WTC11 (cell line): ENCODE measurements at regions not wholly inside any gene's neighbourhood (a gene's known extent, or its start where the extent isn't known, plus 50 kb on each side); places are given as distances from the start of the nearest gene placed in this dataset.

Source experiments
- ATAC-seq: fragments of 200-7000 bp; cut with Tn5 transposase; 2 replicates; pipeline ENCODE4 v1.10.0; 2021; ENCODE audit warnings: mild to moderate bottlenecking, moderate library complexity
- CTCF ChIA-PET: fragments of 300-600 bp; sonication (Branson Sonifier 250); formaldehyde crosslinking; loops from one replicate; lab custom pipeline; 2021; ENCODE audit warnings: antibody characterized with exemption; lab: Charles Lee
- POLR2A ChIA-PET: fragments of 350-600 bp; sonication (Branson Sonifier 250); formaldehyde crosslinking; loops from one replicate; lab custom pipeline; 2021; ENCODE audit warnings: antibody characterized with exemption; lab: Charles Lee
- DNase-seq: peaks from one replicate; pipeline ENCODE4 v3.0.0; 2021; ENCODE audit warnings: low spot score
- H3K27ac Mint-ChIP-seq: 2 replicates; pipeline ENCODE4 v1.8.0; 2021; ENCODE audit warnings: mixed read lengths
- H3K27me3 Mint-ChIP-seq: 2 replicates; pipeline ENCODE4 v1.8.0; 2021; ENCODE audit warnings: low read depth, mild to moderate bottlenecking, moderate library complexity, mixed read lengths
- H3K36me3 Mint-ChIP-seq: 2 replicates; pipeline ENCODE4 v1.8.0; 2021; ENCODE audit warnings: mixed read lengths
- H3K4me1 Mint-ChIP-seq: 2 replicates; pipeline ENCODE4 v1.8.0; 2022; ENCODE audit warnings: mixed read lengths
- H3K4me3 Mint-ChIP-seq: 2 replicates; pipeline ENCODE4 v1.8.0; 2021; ENCODE audit warnings: mild to moderate bottlenecking, moderate library complexity, mixed read lengths
- H3K9me3 Mint-ChIP-seq: 2 replicates; pipeline ENCODE4 v1.8.0; 2021; ENCODE audit warnings: mixed read lengths
- AFF4 ChIP-seq: sonication (generic); formaldehyde crosslinking; IDR thresholded peaks from 2 replicates; pipeline ENCODE4 v1.8.1; 2023; ENCODE audit warnings: mild to moderate bottlenecking, missing genetic modification reagents, borderline replicate concordance
- ATF6 ChIP-seq: sonication (generic); formaldehyde crosslinking; IDR thresholded peaks from 2 replicates; pipeline ENCODE4 v1.8.1; 2023; ENCODE audit warnings: mild to moderate bottlenecking, missing genetic modification reagents
- CTCF ChIP-seq: fragments of 200-600 bp; IDR thresholded peaks from 2 replicates; pipeline ENCODE4 v1.8.0; 2022; ENCODE audit warnings: antibody characterized with exemption
- MLX ChIP-seq: sonication (generic); formaldehyde crosslinking; IDR thresholded peaks from 2 replicates; pipeline ENCODE4 v1.8.1; 2023; ENCODE audit warnings: mild to moderate bottlenecking, missing genetic modification reagents, moderate library complexity
- NFATC4 ChIP-seq: fragments of 250-450 bp; sonication (Bioruptor Pico); IDR thresholded peaks from 2 replicates; pipeline ENCODE4 v1.9.0; 2021; ENCODE audit warnings: mild to moderate bottlenecking
- SOX15 ChIP-seq: fragments of 250-450 bp; sonication (Bioruptor Pico); IDR thresholded peaks from 2 replicates; pipeline ENCODE4 v1.9.0; 2021; ENCODE audit warnings: mild to moderate bottlenecking
- TF ChIP-seq, protein P1 (sequence below): sonication (generic); formaldehyde crosslinking; IDR thresholded peaks from 2 replicates; pipeline ENCODE4 v1.8.1; 2023; ENCODE audit warnings: mild to moderate bottlenecking, missing genetic modification reagents
- TF ChIP-seq, protein P2 (sequence below): fragments of 250-450 bp; sonication (Bioruptor Pico); IDR thresholded peaks from 2 replicates; pipeline ENCODE4 v1.9.0; 2021; ENCODE audit warnings: mild to moderate bottlenecking
- TF ChIP-seq, protein P3 (sequence below): fragments of 250-450 bp; sonication (Bioruptor Pico); conservative IDR thresholded peaks from 2 replicates; pipeline ENCODE4 v1.9.0; 2021; ENCODE audit warnings: mild to moderate bottlenecking

GRCh38 chr2:16200554-16201193 is 260.3 kb downstream of the MYCN start:
- CTCF ChIA-PET = interaction anchor here (1.4 kb wide), 1 partner anchor 403 kb away, joined by 3 read pairs; no protein-coding TSS in a partner anchor
- Mint-ChIP-seq H3K27me3 (no peaks in the 10 kb centered on the region; the same call in 1 of the 2 replicates), H3K36me3 (no peaks in the 10 kb centered on the region), H3K9me3 (no peaks in the 10 kb centered on the region), H3K4me1 (peaks cover 18% of the 10 kb centered on the region), H3K4me3 (no peak overlapping the region), H3K27ac (no peak overlapping the region)
- ATAC-seq = no peak
- no peak for TF ChIP-seq MLX
- TF ChIP-seq SOX15 (CRISPR knock-in tag) = no peak
- no peak for TF ChIP-seq CTCF
- no peak for TF ChIP-seq ATF6
- TF ChIP-seq, protein P1, sequence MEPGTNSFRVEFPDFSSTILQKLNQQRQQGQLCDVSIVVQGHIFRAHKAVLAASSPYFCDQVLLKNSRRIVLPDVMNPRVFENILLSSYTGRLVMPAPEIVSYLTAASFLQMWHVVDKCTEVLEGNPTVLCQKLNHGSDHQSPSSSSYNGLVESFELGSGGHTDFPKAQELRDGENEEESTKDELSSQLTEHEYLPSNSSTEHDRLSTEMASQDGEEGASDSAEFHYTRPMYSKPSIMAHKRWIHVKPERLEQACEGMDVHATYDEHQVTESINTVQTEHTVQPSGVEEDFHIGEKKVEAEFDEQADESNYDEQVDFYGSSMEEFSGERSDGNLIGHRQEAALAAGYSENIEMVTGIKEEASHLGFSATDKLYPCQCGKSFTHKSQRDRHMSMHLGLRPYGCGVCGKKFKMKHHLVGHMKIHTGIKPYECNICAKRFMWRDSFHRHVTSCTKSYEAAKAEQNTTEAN = no peak
- TF ChIP-seq NFATC4 (CRISPR knock-in tag) = no peak
- TF ChIP-seq, protein P2, sequence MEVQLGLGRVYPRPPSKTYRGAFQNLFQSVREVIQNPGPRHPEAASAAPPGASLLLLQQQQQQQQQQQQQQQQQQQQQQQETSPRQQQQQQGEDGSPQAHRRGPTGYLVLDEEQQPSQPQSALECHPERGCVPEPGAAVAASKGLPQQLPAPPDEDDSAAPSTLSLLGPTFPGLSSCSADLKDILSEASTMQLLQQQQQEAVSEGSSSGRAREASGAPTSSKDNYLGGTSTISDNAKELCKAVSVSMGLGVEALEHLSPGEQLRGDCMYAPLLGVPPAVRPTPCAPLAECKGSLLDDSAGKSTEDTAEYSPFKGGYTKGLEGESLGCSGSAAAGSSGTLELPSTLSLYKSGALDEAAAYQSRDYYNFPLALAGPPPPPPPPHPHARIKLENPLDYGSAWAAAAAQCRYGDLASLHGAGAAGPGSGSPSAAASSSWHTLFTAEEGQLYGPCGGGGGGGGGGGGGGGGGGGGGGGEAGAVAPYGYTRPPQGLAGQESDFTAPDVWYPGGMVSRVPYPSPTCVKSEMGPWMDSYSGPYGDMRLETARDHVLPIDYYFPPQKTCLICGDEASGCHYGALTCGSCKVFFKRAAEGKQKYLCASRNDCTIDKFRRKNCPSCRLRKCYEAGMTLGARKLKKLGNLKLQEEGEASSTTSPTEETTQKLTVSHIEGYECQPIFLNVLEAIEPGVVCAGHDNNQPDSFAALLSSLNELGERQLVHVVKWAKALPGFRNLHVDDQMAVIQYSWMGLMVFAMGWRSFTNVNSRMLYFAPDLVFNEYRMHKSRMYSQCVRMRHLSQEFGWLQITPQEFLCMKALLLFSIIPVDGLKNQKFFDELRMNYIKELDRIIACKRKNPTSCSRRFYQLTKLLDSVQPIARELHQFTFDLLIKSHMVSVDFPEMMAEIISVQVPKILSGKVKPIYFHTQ (CRISPR knock-in tag) = no peak
- TF ChIP-seq, protein P3, sequence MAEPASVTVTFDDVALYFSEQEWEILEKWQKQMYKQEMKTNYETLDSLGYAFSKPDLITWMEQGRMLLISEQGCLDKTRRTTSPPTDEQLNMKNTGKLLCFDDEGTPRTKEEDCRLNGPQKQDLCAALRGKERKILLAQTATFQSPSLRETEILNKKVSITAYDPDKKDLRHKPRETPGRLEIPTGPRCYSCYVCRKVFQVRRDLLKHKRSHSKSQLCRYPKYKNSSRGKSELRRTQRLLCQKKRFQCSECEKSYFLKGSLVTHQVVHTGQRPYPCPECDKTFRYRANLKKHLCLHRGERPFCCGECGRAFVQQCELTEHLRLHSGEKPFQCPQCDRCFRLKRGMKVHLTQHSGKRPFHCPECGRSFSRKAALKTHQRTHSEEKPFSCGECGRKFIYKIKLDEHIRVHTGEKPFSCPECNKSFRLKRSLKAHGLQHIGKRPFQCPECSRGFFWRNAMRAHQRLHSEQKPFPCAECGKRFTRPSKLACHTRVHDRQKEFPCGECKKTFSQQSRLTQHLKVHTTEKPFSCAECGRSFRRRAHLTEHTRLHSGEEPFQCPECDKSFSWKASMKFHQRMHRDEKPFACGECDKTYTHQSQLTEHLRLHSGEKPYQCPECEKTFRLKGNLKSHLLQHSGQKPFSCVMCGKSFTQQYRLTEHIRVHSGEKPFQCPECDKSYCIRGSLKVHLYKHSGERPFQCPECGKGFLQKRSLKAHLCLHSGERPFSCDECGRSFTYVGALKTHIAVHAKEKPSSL (CRISPR knock-in tag) = no peak
- TF ChIP-seq AFF4 = no peak
- TF ChIP-seq, all 79 proteins: peak for 0
- POLR2A ChIA-PET = no interaction called here
- no peak for DNase-seq
